GM12874 (cell line): ENCODE measurements at regions not wholly inside any gene's neighbourhood (a gene's known extent, or its start where the extent isn't known, plus 50 kb on each side); places are given as distances from the start of the nearest gene placed in this dataset.

Experiments
- CTCF ChIP-seq: IDR thresholded peaks from 2 replicates; pipeline ENCODE4 v1.5.1; 2011; ENCODE audit warnings: low read depth, mild to moderate bottlenecking, control low read depth, low read length, moderate library complexity; ENCODE audit not compliant: insufficient read depth

GRCh38 chr1:29593601-29594382 lies 357.5 kb downstream of the PTPRU start:
- no peak for TF ChIP-seq CTCF

- TF ChIP-seq CTCF = no peak
Measured at GRCh38 chr1:29592731-29593130, 356.4 kb downstream of the PTPRU start.

GRCh38 chr1:29592261-29592615 lies 355.9 kb downstream of the PTPRU start:
- no peak for TF ChIP-seq CTCF

GRCh38 chr1:29591601-29592260 lies 355.4 kb downstream of the PTPRU start:
- TF ChIP-seq CTCF = no peak

GRCh38 chr1:29590583-29591565 lies 354.6 kb downstream of the PTPRU start:
- no peak for TF ChIP-seq CTCF

GRCh38 chr1:29586991-29587745 lies 350.8 kb downstream of the PTPRU start:
- TF ChIP-seq CTCF = no peak
